GM21381 (cell line): ENCODE measurements at regions not wholly inside any gene's neighbourhood (a gene's known extent, or its start where the extent isn't known, plus 50 kb on each side); places are given as distances from the start of the nearest gene placed in this dataset.

Experiments
- ATAC-seq: cut with Tn5 transposase; IDR thresholded peaks from one replicate; pipeline ENCODE4 v1.9.1; 2021; ENCODE audit warnings: mild to moderate bottlenecking, moderate library complexity; ENCODE audit not compliant: unreplicated experiment

GRCh38 chr14:101040538-101041442 lies 137.3 kb upstream of the RTL1 start:
- no peak for ATAC-seq

GRCh38 chr14:101043891-101044290 lies 140.4 kb upstream of the RTL1 start:
- no peak for ATAC-seq

- ATAC-seq, result no peak
These were observed 141.2 kb upstream of the RTL1 start for GRCh38 chr14:101044741-101045140.

GRCh38 chr14:101045511-101045910 lies 142.0 kb upstream of the RTL1 start:
- no peak for ATAC-seq

- ATAC-seq, result no peak
These were observed 142.5 kb upstream of the RTL1 start for GRCh38 chr14:101046071-101046470.

- ATAC-seq, result no peak
These were observed 143.8 kb upstream of the RTL1 start for GRCh38 chr14:101047326-101047725.

- no peak for ATAC-seq
These were observed 145.2 kb upstream of the RTL1 start for GRCh38 chr14:101048766-101049165.

GRCh38 chr14:101049511-101049910 lies 146.0 kb upstream of the RTL1 start:
- ATAC-seq, result no peak

GRCh38 chr14:101049942-101050341 lies 146.4 kb upstream of the RTL1 start:
- no peak for ATAC-seq

- ATAC-seq, result no peak
These were observed 147.5 kb upstream of the RTL1 start for GRCh38 chr14:101050901-101051490.

GRCh38 chr14:101054671-101055070 lies 151.1 kb upstream of the RTL1 start:
- ATAC-seq, result no peak

GRCh38 chr14:101055106-101055662 lies 151.7 kb upstream of the RTL1 start:
- ATAC-seq, result no peak

GRCh38 chr14:101055776-101056374 lies 152.4 kb upstream of the RTL1 start:
- ATAC-seq, result no peak

GRCh38 chr14:101056446-101056845 lies 152.9 kb upstream of the RTL1 start:
- ATAC-seq, result no peak

- no peak for ATAC-seq
These were observed 153.9 kb upstream of the RTL1 start for GRCh38 chr14:101057394-101057793.

- ATAC-seq, result no peak
These were observed 155.0 kb upstream of the RTL1 start for GRCh38 chr14:101058571-101058970.

- ATAC-seq, result no peak
These were observed 156.7 kb upstream of the RTL1 start for GRCh38 chr14:101060171-101060601.

GRCh38 chr14:101061411-101062064 lies 158.0 kb upstream of the RTL1 start:
- ATAC-seq, result no peak

GRCh38 chr14:101062065-101062450 lies 158.5 kb upstream of the RTL1 start:
- no peak for ATAC-seq

GRCh38 chr14:101062601-101063000 lies 159.1 kb upstream of the RTL1 start:
- ATAC-seq, result no peak

GRCh38 chr14:101063121-101063520 lies 159.6 kb upstream of the RTL1 start:
- no peak for ATAC-seq
